Pancreas (tissue), 10 donors: ENCODE measurements at regions not wholly inside any gene's neighbourhood (a gene's known extent, or its start where the extent isn't known, plus 50 kb on each side); places are given as distances from the start of the nearest gene placed in this dataset.

Experiments
- ATAC-seq, 4 donors: fragments of 200-7000 bp; cut with Tn5 transposase; one replicate each; pipeline versions ENCODE4 v1.8.0 to v1.9.1; 2020; ENCODE audit warnings: mild to moderate bottlenecking in 4 of 4, moderate library complexity in 4 of 4
- DNase-seq, 6 donors: peaks; one replicate each; pipeline ENCODE4 v3.0.0-alpha.2; 2020
- FAIRE-seq: peaks from 2 replicates; lab custom pipeline; 2012; peaks lifted over from hg19 to GRCh38; lab: Jason Lieb, UNC
- H3K27ac ChIP-seq, 4 donors: fragments of 200-600 bp; sonication (generic); 1 replicate in 3 of 4; 2 replicates in 1 of 4; pipeline versions ENCODE4 v1.5.0 to v1.8.0; 2020
- H3K27me3 ChIP-seq, 4 donors: fragments of 200-600 bp; one replicate each; pipeline ENCODE4 v1.8.0; 2021
- H3K36me3 ChIP-seq, 3 donors: fragments of 200-600 bp; sonication (generic) in 1 of 3; one replicate each; pipeline versions ENCODE4 v1.5.0 to v1.8.0; 2020 to 2021
- H3K4me1 ChIP-seq, 3 donors: fragments of 200-600 bp; one replicate each; pipeline ENCODE4 v1.8.0; 2021
- H3K4me3 ChIP-seq, 4 donors: fragments of 200-600 bp; sonication (generic) in 2 of 4; one replicate each; pipeline versions ENCODE4 v1.5.0 to v1.8.0; 2020 to 2021
- H3K9me3 ChIP-seq, 4 donors: fragments of 200-600 bp; one replicate each; pipeline ENCODE4 v1.8.0; 2021
- CTCF ChIP-seq, 4 donors: fragments of 200-600 bp; sonication (generic) in 3 of 4; IDR thresholded peaks; one replicate each; pipeline versions ENCODE4 v1.5.0 to v1.8.0; 2021; ENCODE audit warnings: antibody characterized with exemption in 4 of 4
- WGBS, 2 donors: extraction: QIAGEN DNeasy Blood & Tissue Kit; methylation state at CpG; one replicate each; pipeline ENCODE4 v1.1.7; 2013; 5-methylcytosine and 5-hydroxymethylcytosine counted together
- intact Hi-C, 3 donors: fragments of 100-400 bp; cut with DNase I; formaldehyde crosslinking; loops; one replicate each; pipeline versions ENCODE4 v1.11.1 to v1.14.2; 2022
- donor health status: healthy with polysubstance abuse.
- donor health status: DM: no; HTN: no; CAD: no; lungs with moderate emphysema.
- donor health status: DM: no; HTN: no; CAD: no.
- donor health status: control.
- donor health status: control.
- donor health status: Bipolar disorder and iron deficiency.
- donor health status: DM: yes; HTN: yes; CAD: no.
- donor health status: DM: no; HTN: no; CAD: no.
- donor health status: DM: no; HTN: no; CAD: no.
- donor health status: DM: yes; HTN: yes; CAD: no.

- FAIRE-seq: no peak
- no peak for ATAC-seq
- 81 to 85% methylated on average over 7 of the region's 7 CpGs for WGBS, 2 donors
- H3K36me3 ChIP-seq: no peaks in the 10 kb centered on the region
- intact Hi-C loops: no loop called here
- TF ChIP-seq CTCF (IDR thresholded peaks at IDR 0.05): no peak
- H3K27ac ChIP-seq: no peak overlapping the region
- H3K9me3 ChIP-seq: no peaks in the 10 kb centered on the region
- H3K27me3 ChIP-seq: no peaks in the 10 kb centered on the region
- no peak for DNase-seq
- H3K4me3 ChIP-seq: no peak overlapping the region
- no peaks in the 10 kb centered on the region for H3K4me1 ChIP-seq
Observed at GRCh38 chr3:70568626-70569025, 256.2 kb upstream of the MDFIC2 start.

- intact Hi-C loops: no loop called here
- no peaks in the 10 kb centered on the region for H3K36me3 ChIP-seq
- FAIRE-seq (no peak), ATAC-seq (no peak), DNase-seq (no peak)
- H3K27me3 ChIP-seq: no peaks in the 10 kb centered on the region
- no peak overlapping the region for H3K4me3 ChIP-seq
- no peak for TF ChIP-seq CTCF (IDR thresholded peaks at IDR 0.05)
- 75 to 77% methylated on average over 3 of the region's 3 CpGs for WGBS, 2 donors
- H3K4me1 ChIP-seq: no peaks in the 10 kb centered on the region
- no peaks in the 10 kb centered on the region for H3K9me3 ChIP-seq
- H3K27ac ChIP-seq: no peak overlapping the region
Observed at GRCh38 chr3:70565861-70566260, 253.4 kb upstream of the MDFIC2 start.

- ATAC-seq: no peak
- H3K4me1 ChIP-seq: no peaks in the 10 kb centered on the region
- intact Hi-C loops: no loop called here
- no peak overlapping the region for H3K4me3 ChIP-seq
- WGBS, 2 donors: 48 to 57% methylated on average over 3 of the region's 3 CpGs
- no peak for TF ChIP-seq CTCF (IDR thresholded peaks at IDR 0.05)
- no peaks in the 10 kb centered on the region for H3K9me3 ChIP-seq
- no peak for FAIRE-seq
- no peaks in the 10 kb centered on the region for H3K36me3 ChIP-seq
- no peak for DNase-seq
- no peaks in the 10 kb centered on the region for H3K27me3 ChIP-seq
- H3K27ac ChIP-seq: no peak overlapping the region
Observed at GRCh38 chr3:70564552-70564951, 252.1 kb upstream of the MDFIC2 start.

GRCh38 chr3:70561796-70562195, 249.4 kb upstream of the MDFIC2 start:
- Histone ChIP-seq H3K4me3 (no peak overlapping the region), H3K9me3 (no peaks in the 10 kb centered on the region), H3K27me3 (no peaks in the 10 kb centered on the region), H3K36me3 (no peaks in the 10 kb centered on the region), H3K27ac (no peak overlapping the region), H3K4me1 (no peaks in the 10 kb centered on the region)
- intact Hi-C loops: no loop called here
- FAIRE-seq (no peak), DNase-seq (no peak), ATAC-seq (no peak)
- WGBS, 2 donors: 77 to 93% methylated on average over 3 of the region's 3 CpGs
- no peak for TF ChIP-seq CTCF (IDR thresholded peaks at IDR 0.05)

GRCh38 chr3:70558956-70559355, 246.5 kb upstream of the MDFIC2 start:
- Histone ChIP-seq H3K4me1 (no peaks in the 10 kb centered on the region), H3K27ac (no peak overlapping the region), H3K27me3 (no peaks in the 10 kb centered on the region), H3K9me3 (no peaks in the 10 kb centered on the region), H3K4me3 (no peak overlapping the region), H3K36me3 (no peaks in the 10 kb centered on the region)
- intact Hi-C loops: no loop called here
- 58 to 81% methylated on average over 2 of the region's 2 CpGs for WGBS, 2 donors
- FAIRE-seq (no peak), DNase-seq (no peak), ATAC-seq (no peak)
- no peak for TF ChIP-seq CTCF (IDR thresholded peaks at IDR 0.05)
